ENCODE measurements at regions not wholly inside any gene's neighbourhood (a gene's known extent, or its start where the extent isn't known, plus 50 kb on each side); places are given as distances from the start of the nearest gene placed in this dataset.

DNA sequence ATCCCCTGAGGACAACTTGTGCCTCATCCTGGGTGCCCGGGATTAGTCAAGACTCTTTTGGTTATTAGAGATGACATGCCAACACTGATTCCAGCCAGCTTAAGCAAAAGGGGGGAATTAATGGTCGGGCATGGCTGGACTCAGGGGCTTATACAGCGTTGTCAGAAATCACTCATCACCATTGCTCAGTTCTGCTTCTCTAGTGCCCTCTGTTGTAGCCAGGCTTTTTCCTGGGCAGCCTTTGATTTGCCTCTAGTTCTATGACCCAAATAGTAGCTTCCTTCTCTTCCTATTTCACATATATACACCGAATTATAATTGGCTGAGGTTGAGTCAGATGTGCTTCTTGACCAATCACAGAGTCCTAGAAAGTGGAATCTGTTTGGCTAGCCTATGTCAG, 192.0 kb upstream of the HABP2 start:
- no peak for DNase-seq (ENCODE audit: low read depth)
- no peak overlapping the region for H3K4me3 ChIP-seq (replicated peaks; ENCODE audit: low read depth, low read length)
- TF ChIP-seq, protein P1, sequence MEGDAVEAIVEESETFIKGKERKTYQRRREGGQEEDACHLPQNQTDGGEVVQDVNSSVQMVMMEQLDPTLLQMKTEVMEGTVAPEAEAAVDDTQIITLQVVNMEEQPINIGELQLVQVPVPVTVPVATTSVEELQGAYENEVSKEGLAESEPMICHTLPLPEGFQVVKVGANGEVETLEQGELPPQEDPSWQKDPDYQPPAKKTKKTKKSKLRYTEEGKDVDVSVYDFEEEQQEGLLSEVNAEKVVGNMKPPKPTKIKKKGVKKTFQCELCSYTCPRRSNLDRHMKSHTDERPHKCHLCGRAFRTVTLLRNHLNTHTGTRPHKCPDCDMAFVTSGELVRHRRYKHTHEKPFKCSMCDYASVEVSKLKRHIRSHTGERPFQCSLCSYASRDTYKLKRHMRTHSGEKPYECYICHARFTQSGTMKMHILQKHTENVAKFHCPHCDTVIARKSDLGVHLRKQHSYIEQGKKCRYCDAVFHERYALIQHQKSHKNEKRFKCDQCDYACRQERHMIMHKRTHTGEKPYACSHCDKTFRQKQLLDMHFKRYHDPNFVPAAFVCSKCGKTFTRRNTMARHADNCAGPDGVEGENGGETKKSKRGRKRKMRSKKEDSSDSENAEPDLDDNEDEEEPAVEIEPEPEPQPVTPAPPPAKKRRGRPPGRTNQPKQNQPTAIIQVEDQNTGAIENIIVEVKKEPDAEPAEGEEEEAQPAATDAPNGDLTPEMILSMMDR (IDR thresholded peaks at IDR 0.05; ENCODE audit: low read length, missing control alignments), result no peak

DNA sequence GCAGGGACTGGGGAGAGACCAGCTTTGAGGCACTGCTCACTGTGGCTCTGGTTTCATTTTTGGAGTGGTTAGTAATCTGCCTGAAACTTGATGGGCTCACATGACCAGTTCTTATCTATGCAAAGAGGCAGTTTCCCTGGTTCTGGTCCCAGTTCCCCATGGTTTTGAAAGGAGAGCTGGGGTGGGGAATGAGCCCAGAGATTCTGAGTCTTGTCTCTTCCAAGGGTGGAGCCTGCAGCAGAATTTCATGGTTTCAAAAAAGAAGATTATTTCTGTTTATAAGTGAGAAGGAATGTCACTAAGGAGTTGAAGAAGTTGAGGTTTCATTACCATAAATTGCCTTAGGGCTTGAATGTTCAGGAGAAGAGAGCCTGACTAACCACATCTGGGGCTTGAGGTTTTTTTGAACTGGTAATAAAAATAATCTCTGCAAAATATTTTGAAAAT, 190.2 kb upstream of the HABP2 start:
- no peak for DNase-seq (ENCODE audit: low read depth)
- no peak overlapping the region for H3K4me3 ChIP-seq (replicated peaks; ENCODE audit: low read depth, low read length)
- TF ChIP-seq, protein P1 (IDR thresholded peaks at IDR 0.05; ENCODE audit: low read length, missing control alignments), result no peak

DNA sequence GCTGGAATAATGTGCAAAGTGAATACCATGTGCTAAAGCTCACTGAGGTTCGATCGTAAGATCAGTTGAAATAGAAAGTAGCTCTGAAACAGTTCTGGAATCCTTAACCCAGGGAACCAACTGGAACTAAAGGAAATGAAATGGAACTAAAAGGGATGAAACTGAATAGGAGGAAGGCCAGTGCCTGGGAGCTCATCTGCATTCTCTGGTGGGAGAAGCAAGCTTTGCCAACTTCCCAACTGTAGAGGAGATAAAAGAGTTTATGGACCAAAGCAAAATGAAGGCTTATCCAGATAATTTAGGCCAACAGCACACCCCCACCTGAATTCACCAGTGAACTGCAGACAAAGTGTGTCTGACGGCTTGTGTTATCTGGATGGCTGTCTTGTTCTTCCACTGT, 188.6 kb upstream of the HABP2 start:
- TF ChIP-seq, protein P1 (IDR thresholded peaks at IDR 0.05; ENCODE audit: low read length, missing control alignments), result no peak
- H3K4me3 ChIP-seq (replicated peaks; ENCODE audit: low read depth, low read length), result no peak overlapping the region
- no peak for DNase-seq (ENCODE audit: low read depth)

DNA sequence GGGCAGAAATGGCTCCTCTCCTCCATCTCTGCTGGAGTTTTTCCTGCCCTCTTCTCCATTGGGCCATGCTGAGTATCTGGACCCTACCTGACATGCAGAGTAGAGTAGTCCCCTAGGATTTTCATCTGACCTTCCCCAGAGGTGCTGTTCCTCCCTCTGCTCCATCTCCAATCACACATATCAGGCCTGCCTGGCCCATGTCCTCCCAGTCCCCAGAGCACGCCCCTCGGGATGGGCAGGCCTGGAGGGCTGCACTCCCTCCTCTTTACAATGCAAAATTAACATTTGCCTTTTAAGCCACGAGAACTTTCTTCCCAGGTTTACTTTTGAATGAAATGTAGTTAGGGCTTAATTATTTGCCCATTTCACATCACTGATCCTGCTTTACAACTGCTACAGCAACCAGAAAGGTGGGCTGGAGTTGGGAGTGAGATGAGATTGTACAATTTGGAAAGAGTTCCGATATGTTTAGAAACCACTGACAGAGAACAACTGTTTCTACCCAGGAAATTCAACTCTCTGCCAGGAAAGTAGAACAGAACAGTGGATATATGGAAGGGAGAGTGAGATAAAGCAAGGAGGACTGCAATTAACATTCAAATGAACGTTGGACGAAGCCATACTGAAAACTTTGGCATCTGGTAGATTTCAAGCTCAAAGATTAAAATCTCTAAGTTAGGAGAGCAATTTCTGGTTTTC, 184.0 kb upstream of the HABP2 start:
- no peak overlapping the region for H3K4me3 ChIP-seq (replicated peaks; ENCODE audit: low read depth, low read length)
- TF ChIP-seq, protein P1 (IDR thresholded peaks at IDR 0.05; ENCODE audit: low read length, missing control alignments), result no peak
- DNase-seq (ENCODE audit: low read depth), result no peak

DNA sequence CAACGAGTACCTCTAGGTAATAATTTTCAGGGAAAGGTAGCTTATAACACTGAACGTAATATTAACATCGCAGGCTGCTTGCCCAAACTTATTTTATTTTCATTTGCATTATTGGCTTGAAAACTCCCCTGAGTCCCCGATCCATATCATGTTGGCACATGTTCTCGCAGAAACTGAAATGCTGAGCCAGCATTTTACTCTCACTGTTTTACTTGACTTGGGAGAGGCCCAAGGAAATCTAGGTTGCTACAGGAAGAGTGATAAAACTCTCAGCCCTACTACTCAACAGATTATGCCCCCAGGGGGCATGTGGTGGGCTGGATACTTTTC, 183.5 kb upstream of the HABP2 start:
- H3K4me3 ChIP-seq (replicated peaks; ENCODE audit: low read depth, low read length), result no peak overlapping the region
- no peak for DNase-seq (ENCODE audit: low read depth)
- TF ChIP-seq, protein P1 (IDR thresholded peaks at IDR 0.05; ENCODE audit: low read length, missing control alignments), result no peak

DNA sequence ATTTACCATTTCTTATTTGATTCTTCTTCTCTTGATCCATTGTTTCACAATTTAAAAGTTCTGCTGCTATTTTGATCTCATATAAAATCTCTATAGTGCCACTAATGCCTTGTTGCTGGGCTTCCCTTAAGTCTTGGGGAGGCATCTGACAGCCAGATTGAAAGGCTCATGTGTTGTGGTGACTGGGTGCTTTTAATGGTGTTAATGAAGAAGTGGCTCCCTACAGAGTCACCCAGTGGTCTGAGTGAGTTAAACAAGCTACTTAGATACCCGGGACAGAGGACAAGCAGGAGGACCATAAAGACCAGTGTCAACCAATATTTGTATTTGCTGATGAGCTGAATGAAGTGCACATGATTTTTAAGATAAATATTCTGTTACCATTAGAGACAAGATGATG, 176.4 kb upstream of the HABP2 start:
- DNase-seq (ENCODE audit: low read depth), result no peak
- no peak overlapping the region for H3K4me3 ChIP-seq (replicated peaks; ENCODE audit: low read depth, low read length)
- TF ChIP-seq, protein P1 (IDR thresholded peaks at IDR 0.05; ENCODE audit: low read length, missing control alignments), result no peak

DNA sequence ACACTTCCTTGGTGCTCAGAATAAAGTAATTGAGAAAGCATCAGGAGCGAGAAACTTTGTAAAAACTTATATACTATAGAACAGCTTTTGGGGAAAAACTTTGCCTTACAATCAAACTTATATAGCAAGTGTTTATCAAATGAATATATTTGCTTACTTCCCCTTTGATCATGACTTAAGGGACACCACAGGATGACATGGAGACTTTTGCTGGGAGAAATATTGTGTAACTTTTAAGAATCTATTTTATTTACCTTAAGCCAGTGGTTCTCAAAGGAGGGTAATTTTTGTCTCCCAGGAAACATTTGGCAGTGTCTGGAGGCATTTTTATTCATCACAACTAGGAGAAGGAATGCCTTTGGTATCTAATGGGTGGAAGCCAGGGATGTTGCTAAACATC, 173.8 kb upstream of the HABP2 start:
- TF ChIP-seq, protein P1 (IDR thresholded peaks at IDR 0.05; ENCODE audit: low read length, missing control alignments), result no peak
- no peak overlapping the region for H3K4me3 ChIP-seq (replicated peaks; ENCODE audit: low read depth, low read length)
- DNase-seq (ENCODE audit: low read depth), result no peak

All from fibroblast of pulmonary artery (primary cell).